GM19438 (cell line): ENCODE measurements at regions not wholly inside any gene's neighbourhood (a gene's known extent, or its start where the extent isn't known, plus 50 kb on each side); places are given as distances from the start of the nearest gene placed in this dataset.
A peak's percentile ranks its signal among the peaks of the same experiment; 100 is the strongest.

Source experiments
- ATAC-seq: cut with Tn5 transposase; IDR thresholded peaks from one replicate; pipeline ENCODE4 v1.9.1; 2021; ENCODE audit warnings: low read depth; ENCODE audit not compliant: unreplicated experiment

- no peak for ATAC-seq
Measured at GRCh38 chr10:83824099-83824498, 315.2 kb upstream of the GHITM start.

GRCh38 chr10:83834096-83834495, 305.2 kb upstream of the GHITM start:
- no peak for ATAC-seq

GRCh38 chr10:83835945-83836745, 303.2 kb upstream of the GHITM start:
- no peak for ATAC-seq

GRCh38 chr10:83848677-83849076, 290.6 kb upstream of the GHITM start:
- no peak for ATAC-seq

GRCh38 chr10:83849150-83849549, 290.2 kb upstream of the GHITM start:
- no peak for ATAC-seq

- no peak for ATAC-seq
Measured at GRCh38 chr10:83852146-83852545, 287.2 kb upstream of the GHITM start.

- no peak for ATAC-seq
Measured at GRCh38 chr10:83862723-83863122, 276.6 kb upstream of the GHITM start.

GRCh38 chr10:83863283-83863966, 275.9 kb upstream of the GHITM start:
- no peak for ATAC-seq

GRCh38 chr10:83869898-83870297, 269.4 kb upstream of the GHITM start:
- ATAC-seq = no peak

GRCh38 chr10:83871187-83872081, 267.9 kb upstream of the GHITM start:
- peak; percentile 97 for ATAC-seq

- ATAC-seq = no peak
Measured at GRCh38 chr10:83880252-83880791, 259.0 kb upstream of the GHITM start.

GRCh38 chr10:83881661-83882060, 257.6 kb upstream of the GHITM start:
- no peak for ATAC-seq

- ATAC-seq = no peak
Measured at GRCh38 chr10:83886871-83887270, 252.4 kb upstream of the GHITM start.

- no peak for ATAC-seq
Measured at GRCh38 chr10:83892737-83893136, 246.6 kb upstream of the GHITM start.

- ATAC-seq = no peak
Measured at GRCh38 chr10:83896219-83896618, 243.1 kb upstream of the GHITM start.

GRCh38 chr10:83897626-83898025, 241.7 kb upstream of the GHITM start:
- no peak for ATAC-seq

- ATAC-seq = no peak
Measured at GRCh38 chr10:83908506-83908905, 230.8 kb upstream of the GHITM start.

GRCh38 chr10:83909001-83909400, 230.3 kb upstream of the GHITM start:
- no peak for ATAC-seq

- ATAC-seq = no peak
Measured at GRCh38 chr10:83915801-83916200, 223.5 kb upstream of the GHITM start.

- ATAC-seq = no peak
Measured at GRCh38 chr10:83917537-83918506, 221.5 kb upstream of the GHITM start.
